HG03558 (cell line): ENCODE measurements at regions not wholly inside any gene's neighbourhood (a gene's known extent, or its start where the extent isn't known, plus 50 kb on each side); places are given as distances from the start of the nearest gene placed in this dataset.
A peak's percentile ranks its signal among the peaks of the same experiment; 100 is the strongest.
"Not testable (repeated sequence)": the region's sequence is repeated elsewhere in the genome, so short reads cannot be mapped to it uniquely, and the experiment has no call there.

ENCODE experiments used
- ATAC-seq: cut with Tn5 transposase; IDR thresholded peaks from one replicate; pipeline ENCODE4 v1.9.1; 2021; ENCODE audit warnings: moderate number of reproducible peaks; ENCODE audit not compliant: unreplicated experiment; ENCODE audit errors: extremely low read depth

DNA sequence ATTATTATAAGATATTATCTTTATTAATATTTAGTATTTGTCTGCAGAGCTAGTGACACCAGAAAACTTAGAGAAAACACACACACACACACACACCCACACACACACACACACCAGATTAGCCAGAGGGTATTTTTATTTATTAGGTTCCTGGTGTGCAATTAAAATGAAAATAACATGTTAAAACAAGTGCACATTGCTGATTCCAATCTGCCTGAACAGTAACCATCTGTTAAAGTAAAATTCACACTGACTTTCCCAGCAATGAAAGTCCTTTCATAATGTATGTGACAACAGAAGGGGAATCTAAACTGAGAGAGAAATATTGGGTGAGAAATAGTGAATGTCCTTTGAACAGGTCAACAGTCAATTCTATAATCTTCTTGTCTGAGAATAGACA is 2323.5 kb upstream of the ACO1 start:
- ATAC-seq = no peak

DNA sequence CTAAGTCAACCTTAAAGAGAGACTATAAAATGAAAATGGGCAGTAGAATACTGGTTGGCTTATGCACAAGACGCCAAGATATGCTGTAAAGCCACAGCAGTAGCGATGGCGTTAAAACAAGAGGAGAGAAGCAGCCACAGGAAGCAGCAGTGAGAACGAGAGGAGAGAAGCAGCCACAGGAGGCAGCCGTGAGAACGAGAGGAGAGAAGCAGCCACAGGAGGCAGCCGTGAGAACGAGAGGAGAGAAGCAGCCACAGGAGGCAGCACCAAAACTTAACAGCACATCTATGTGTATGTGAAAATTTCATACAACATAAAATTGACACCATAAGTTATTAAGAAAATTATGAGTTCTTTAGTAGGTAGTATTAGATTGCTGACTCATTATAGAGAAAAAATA is 2318.6 kb upstream of the ACO1 start:
- ATAC-seq = no peak

DNA sequence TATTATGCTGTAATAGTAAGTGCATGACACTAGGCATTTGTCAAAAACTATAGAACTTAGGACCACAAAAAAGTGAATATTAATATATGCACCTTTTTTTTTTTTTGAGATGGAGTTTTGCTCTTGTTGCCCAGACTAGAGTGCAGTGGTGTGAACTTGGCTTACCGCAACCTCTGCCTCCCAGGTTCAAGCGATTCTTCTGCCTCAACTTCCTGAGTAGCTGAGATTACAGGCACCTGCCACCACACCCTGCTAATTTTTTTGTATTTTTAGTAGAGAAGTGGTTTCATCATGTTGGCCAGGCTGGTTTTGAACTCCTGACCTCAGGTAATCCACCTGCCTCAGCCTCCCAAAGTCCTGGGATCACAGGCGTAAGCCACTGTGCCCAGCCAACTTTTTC is 2315.2 kb upstream of the ACO1 start:
- ATAC-seq = not testable (repeated sequence)

DNA sequence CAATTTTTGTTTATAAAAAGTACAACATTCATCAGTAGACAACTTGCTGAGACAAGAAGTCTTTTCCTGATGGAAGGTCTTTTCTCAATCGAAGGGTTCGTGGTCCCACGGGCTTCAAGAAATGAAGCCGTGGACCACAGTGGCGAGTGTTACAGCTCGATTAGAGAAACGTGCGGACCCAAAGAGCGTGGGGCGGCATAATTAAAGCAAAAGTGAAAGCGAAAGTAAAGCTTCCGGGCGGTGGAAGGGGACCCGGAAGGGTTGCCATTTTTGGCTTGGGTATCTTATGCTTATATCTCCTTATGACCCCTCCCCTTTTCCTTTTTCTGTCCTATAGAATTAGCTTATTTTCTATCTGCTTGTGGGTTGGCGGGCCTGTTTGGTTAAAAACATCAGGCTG is 2309.4 kb upstream of the ACO1 start:
- ATAC-seq = no peak

DNA sequence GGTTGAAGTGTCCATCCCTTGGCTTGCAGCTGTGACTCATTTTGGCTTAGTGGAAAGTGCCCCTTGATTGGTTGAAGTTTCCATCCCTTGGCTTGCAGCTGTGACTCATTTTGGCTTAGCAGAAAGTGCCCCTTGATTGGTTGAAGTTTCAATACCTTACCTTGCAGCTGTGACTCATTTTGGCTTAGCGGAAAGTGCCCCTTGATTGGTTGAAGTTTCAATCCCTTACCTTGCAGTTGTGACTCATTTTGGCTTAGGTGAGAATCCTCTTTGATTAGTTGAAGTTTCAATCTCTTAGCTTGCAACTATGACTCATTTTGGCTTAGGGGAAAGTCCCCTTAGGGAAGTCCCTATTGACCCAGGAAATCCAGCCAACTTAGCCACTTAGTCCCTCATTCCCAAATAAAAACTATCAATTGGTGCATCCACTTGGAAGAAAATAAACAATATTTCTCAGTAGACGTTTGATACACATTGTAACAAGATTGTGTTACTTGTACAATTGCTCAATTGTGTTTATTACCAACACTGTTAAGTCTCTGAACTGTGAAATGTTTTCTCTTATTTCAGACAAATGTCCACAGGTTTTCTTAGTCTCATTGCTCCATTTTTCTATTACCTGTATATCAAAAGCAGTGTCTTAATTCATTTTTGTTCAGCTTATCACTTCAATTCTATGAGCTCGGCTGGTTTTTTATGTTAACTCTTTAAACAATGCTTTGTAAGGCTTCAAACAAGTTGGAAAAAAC is 2308.8 kb upstream of the ACO1 start:
- peak; percentile 70 for ATAC-seq

DNA sequence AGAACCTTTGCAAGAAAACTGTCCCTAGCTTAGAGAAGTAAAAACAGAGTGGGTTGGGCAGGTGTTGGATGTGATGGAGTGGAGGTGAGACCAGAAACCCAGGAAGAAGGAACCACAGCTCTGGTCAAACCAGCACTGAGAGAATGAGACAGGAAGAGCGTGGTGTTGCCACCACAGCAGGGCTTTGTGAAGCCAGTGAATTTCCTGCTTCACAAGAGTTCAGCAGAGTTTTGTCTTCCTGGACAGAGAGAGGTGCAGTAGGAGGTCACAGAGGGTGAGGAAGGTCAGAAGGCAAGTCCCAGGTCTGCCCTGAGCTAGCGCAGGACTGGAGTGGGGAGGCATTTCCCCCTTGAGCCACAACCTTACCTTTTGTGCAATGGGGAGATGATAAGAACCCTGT is 2306.2 kb upstream of the ACO1 start:
- ATAC-seq = no peak

DNA sequence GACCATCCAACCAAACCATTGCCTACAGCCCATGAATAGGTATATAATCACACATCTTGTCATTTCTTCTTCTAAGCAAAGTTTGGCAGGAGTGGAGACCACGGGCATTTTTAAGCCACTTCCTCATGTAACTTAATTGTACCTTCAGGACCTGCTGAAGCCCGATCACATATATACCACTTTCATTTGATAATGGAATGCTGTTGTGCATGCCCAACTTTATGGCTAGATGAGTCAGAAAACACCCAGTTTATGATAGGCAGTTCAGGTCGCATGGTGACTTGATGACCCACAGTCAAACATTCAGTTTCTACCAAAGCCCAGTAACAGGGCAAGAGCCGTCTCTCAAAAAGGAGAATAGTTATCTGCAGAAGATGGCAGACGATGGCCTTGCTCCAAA is 2295.0 kb upstream of the ACO1 start:
- no peak for ATAC-seq

DNA sequence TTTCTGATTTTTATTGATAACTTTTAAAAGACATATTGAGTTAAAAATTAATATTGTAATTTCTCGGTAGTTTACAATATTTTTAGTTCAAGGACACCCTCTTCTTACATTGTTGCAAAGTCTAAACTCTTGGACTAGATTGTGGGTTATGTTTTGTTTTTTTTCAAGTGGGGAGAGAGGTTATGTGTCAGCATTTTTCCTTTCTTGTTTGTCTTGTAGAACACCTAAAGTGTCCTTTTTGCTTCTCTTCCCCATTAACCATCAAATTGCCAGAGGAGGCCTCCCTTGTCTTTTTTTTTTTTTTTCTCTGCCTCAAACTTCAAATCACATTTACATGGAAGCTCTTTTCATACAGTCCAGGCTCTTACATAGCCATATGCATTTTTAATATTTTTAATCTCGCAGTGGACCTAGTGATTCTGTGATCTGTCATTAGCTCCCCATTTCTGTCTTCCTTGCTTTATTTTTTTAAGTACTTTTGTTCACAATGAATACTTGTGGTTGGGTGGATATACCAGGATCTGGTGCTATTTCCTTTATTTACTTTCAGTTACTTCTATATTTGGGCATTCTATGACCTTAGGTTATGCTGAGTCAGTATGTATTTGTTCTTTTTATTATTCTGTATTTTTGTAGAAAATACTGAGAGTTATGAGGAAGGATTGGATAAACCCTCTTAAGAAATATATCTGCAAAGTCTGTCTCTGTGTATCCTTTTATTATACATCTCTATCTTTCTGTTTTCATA is 2280.6 kb upstream of the ACO1 start:
- ATAC-seq = no peak

DNA sequence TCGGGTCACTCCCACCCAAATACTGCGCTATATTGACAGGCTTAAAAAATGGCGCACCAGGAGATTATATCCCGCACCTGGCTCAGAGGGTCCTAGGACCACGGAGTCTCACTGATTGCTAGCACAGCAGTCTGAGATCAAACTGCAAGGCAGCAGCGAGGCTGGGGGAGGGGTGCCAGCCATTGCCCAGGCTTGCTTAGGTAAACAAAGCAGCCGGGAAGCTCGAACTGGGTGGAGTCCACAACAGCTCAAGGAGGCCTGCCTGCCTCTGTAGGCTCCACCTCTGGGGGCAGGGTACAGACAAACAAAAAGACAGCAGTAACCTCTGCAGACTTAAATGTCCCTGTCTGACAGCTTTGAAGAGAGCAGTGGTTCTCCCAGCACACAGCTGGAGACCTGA is 2277.3 kb upstream of the ACO1 start:
- not testable (repeated sequence) for ATAC-seq

DNA sequence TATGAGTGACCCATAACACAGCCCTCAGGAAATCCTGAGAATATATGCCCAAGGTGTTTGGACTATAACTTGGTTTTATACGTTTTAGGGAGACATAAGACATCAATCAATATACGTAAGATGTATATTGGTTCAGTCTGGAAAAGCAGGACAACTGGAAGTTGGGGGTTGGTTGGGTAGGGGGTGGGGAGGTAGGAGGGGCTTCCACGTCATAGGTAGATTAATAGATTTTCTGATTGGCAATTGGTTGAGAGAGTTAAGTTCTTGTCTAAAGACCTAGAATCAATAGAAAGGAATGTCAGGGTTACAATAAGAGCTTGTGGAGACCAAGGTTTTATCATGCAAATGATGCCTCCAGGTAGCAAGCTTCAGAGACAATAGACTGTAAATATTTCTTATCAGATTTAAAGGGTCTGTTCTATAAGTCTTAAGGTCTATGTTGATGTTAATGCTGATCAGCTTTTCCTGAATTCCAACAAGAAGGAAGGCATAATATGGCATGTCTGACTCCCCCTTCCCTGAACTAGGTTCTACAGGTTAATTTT is 2267.7 kb upstream of the ACO1 start:
- no peak for ATAC-seq

DNA sequence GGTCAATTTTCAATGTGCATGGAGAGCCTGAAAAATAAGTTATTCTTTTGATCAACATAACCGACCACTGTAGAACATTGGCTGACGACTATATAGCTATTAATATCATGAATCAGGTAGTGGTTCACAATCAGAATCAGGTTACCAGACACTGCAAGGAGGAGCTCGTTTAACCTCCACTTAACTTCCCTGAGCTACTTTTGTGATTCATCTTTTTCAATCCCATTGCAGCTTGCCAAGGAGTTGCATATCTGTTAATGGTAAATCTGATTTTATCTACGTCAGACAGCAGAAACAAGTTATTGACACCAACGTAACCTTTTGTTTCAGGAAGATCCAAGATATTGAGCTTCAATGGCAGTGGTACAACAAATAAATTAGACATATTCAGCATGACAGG is 2263.8 kb upstream of the ACO1 start:
- no peak for ATAC-seq

DNA sequence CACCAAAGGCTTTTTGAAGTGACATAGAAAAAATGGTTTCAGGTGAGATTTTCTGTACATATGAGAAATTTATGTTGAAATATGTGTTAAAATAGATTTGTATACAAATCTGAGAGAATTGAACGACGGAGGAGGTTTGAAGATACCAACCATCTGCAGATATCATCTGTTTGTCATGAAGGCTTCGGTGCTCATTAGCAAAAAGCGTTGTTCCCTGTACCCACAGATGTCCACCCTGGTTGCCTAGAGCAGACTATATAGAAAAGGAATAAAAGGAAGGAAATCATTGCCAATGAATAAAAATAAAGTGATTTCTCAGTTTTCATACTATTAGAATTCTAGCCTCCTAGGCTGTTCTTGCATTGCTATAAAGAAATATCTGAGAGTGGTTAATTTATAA is 2262.8 kb upstream of the ACO1 start:
- ATAC-seq = no peak

DNA sequence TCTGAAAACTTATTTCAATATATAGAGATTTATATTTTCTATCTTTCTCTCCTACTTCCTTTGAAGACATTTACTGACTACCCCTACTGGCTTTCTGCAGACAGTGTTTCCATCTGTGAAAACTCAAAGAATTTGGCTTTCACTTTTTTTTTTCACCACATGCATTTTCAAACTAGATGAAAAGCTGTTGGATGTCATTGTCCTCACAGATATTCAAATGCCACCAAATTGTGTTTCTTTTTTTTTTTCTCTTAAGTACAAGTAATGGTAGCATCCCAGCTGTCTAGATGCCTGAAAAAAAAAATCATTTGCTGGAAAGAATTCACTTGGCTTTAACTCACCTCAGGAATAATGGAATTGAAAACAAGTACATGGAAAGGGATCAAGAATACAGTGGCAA is 2258.6 kb upstream of the ACO1 start:
- ATAC-seq = no peak

DNA sequence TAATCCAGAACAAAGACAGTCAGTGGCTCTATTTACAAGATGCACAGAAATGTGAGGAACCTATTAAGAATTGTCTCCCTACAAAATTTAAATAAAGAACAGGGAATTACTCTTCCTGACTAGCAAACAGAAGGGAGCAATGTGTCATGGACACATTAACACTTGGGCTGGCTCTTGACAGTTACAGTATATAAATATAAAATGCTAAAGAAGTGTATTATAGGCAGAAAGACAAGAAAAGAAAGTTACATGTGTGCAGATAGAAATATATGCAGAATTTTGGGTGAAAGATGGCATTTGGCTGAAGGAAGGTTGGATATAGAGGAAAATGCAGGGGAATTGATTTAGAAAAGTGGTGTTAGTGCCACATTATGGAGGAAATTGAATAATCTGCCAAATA is 2257.1 kb upstream of the ACO1 start:
- ATAC-seq = no peak

DNA sequence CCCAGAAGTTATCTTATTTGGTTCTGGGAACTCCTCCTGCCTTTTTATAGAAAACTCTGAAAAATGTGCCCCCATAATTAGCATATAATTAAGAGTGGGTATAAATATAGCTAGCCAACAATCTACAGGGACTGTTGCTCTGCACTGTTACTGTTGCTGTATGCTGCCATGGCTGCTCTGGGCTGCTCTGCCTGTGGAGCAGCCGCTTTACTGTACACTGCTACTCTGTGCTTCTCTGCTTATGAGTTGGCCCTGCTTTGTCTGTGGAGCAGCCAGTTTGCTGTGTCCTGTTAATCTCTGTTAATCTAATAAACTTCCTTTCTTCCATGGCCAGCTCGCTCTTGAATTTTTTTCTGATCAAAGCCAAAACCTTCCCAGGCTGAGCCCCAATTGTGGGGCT is 2244.0 kb upstream of the ACO1 start:
- no peak for ATAC-seq

DNA sequence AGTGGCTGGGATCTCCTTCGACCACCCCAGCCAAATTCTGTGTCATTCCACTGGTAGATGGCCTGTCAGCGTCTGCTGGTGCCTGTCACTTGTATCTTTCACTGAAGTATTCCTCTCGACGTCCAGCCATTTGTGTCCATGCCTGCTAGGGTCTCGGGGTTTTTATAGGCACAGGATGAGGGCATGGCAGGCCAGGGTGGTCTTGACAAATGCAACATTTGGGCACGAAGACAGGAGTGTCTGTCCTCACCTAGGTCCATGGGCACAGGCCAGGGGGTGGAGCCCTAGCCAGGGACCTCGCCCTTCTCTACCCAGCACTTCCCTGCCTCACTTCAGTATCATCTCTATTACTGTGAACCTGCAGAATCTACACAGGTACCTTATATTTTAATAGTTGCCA is 2223.9 kb upstream of the ACO1 start:
- ATAC-seq = no peak

DNA sequence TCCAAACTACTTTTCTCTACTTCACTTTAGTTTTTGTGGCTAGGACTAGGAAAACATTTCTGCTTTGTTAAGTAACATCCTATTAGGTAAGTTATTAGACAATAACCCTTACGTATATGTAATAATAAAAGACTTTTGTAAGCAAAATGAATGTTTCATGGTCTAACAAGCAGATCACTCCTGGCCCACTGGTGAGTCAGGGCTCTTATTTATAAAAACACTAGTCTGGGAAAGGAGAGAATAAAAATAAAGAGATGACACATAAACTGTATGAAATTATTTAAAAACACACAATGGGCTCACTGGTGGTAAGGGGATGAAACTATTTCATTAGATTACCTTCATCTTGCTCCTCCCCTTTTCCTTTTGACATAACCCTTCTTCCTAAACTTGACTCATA is 2212.2 kb upstream of the ACO1 start:
- no peak for ATAC-seq

DNA sequence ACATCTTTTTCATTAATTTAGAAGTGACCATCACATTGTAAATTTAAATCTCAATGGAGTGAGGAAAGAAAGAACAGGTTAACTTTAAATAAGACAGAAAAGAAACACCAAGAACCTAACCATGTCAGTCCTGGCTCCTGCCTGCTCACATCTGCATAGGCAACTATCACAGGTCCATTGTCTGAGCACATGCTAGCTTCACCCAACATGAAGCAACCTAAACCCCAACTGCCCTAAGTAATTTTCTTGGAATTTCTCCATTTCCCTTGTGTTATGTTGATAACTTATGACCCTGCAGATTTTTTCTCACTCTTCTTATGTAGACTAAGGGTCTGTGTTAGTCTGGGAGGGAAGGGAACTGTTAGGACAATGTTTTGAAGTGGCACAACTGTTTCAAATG is 2205.8 kb upstream of the ACO1 start:
- no peak for ATAC-seq

DNA sequence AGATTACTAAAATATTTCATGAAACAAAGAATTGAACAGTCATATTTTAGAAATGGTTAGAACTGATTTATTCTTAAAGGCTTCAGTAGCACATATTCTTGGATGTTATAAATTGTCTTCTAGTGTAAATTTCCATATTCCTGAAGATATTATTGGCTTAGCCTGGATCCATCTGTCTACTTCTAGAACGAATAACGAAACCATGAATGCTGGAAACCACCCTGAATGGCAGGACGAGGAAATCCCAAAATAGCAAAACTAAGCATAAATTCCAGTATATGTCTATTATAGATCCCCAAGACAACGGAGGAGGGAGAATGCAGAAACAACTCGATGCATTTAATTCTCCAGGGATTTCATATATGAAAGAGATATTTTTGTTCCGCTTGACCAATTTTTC is 2191.0 kb upstream of the ACO1 start:
- ATAC-seq = no peak

DNA sequence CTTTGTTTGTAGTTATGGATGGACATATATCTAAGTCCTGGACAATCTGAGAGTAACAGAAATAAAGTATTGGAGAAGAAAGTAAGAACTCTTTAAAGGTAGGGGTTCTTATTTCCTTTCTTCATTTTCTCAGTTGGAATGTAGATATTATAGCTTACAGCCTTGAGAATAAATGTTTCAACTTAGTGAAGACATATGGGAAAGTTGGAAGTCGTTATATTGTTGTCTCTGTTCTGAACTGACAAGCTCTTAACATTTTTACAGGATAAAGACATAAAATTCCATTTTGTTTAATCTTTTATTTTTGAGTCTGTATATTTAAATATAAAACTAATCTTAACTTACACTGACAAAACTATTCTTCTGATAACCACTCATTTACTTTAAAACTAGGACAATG is 2187.5 kb upstream of the ACO1 start:
- ATAC-seq = no peak

DNA sequence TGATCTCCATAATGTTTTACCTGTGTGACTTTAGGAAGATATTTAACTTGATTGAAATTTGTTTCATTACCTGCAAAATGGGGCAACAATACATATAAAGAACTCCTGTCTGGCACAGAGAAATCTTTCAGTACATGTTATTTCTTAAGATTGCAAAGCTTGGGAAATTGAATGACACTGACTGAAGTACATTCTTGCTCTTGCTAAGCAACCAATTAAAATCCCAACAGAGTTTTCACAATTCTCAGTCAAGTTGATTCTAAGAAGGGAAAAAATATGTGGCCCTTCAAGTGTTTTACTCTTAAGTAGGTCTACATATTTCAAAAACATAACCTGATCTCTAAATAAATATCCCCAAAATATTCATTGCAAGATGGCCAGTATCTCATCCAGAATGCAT is 2187.0 kb upstream of the ACO1 start:
- no peak for ATAC-seq

DNA sequence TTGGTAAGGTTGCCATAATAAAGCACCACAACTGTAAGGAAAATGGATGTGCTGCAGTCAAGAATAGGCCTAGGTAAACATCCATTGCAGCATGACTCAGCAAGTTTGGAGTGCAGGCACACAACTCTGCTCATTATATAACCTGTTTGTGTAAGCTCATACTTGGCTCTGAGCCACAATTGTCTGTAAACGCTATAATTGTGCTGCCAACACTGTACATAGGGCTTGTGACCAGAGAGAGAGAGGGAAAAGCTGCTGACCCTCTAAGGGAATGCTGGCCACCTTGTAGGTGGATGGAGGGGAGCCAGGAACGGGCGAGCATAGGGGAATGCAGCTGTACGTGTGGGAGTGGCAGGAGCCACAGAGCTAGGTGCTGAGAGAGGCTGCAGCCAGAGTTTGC is 2186.5 kb upstream of the ACO1 start:
- ATAC-seq = no peak
